DOHH2 (cell line): ENCODE measurements at regions not wholly inside any gene's neighbourhood (a gene's known extent, or its start where the extent isn't known, plus 50 kb on each side); places are given as distances from the start of the nearest gene placed in this dataset.

Experiments used
- CTCF ChIP-seq: fragments of 200-600 bp; sonication (generic); IDR thresholded peaks from one replicate; pipeline ENCODE4 v1.5.1; 2014; ENCODE audit warnings: antibody characterized with exemption, mild to moderate bottlenecking, low read depth, low read length; ENCODE audit not compliant: poor library complexity, severe bottlenecking
- EZH2phosphoT487 ChIP-seq: fragments of 200-600 bp; sonication (generic); IDR thresholded peaks from 2 replicates; pipeline ENCODE4 v1.6.1; 2017; ENCODE audit warnings: borderline replicate concordance, mild to moderate bottlenecking, antibody characterized with exemption, low read length, moderate library complexity, mixed read lengths

- TF ChIP-seq EZH2phosphoT487 (no peak), CTCF (no peak)
Observed at GRCh38 chr3:118101891-118102290, 932.8 kb downstream of the IGSF11 start.
